ENCODE measurements at regions not wholly inside any gene's neighbourhood (a gene's known extent, or its start where the extent isn't known, plus 50 kb on each side); places are given as distances from the start of the nearest gene placed in this dataset.

GRCh38 chr9:129289883-129290282, 111.8 kb upstream of the IER5L start:
- TF ChIP-seq POLR2A (IDR thresholded peaks at IDR 0.05), result no peak
- TF ChIP-seq, protein P1, sequence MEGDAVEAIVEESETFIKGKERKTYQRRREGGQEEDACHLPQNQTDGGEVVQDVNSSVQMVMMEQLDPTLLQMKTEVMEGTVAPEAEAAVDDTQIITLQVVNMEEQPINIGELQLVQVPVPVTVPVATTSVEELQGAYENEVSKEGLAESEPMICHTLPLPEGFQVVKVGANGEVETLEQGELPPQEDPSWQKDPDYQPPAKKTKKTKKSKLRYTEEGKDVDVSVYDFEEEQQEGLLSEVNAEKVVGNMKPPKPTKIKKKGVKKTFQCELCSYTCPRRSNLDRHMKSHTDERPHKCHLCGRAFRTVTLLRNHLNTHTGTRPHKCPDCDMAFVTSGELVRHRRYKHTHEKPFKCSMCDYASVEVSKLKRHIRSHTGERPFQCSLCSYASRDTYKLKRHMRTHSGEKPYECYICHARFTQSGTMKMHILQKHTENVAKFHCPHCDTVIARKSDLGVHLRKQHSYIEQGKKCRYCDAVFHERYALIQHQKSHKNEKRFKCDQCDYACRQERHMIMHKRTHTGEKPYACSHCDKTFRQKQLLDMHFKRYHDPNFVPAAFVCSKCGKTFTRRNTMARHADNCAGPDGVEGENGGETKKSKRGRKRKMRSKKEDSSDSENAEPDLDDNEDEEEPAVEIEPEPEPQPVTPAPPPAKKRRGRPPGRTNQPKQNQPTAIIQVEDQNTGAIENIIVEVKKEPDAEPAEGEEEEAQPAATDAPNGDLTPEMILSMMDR (IDR thresholded peaks at IDR 0.05 in 4 of 5, conservative IDR thresholded peaks at IDR 0.05 in 1 of 5), result no peak
